ENCODE measurements at regions not wholly inside any gene's neighbourhood (a gene's known extent, or its start where the extent isn't known, plus 50 kb on each side); places are given as distances from the start of the nearest gene placed in this dataset.

- TF ChIP-seq, protein P1, sequence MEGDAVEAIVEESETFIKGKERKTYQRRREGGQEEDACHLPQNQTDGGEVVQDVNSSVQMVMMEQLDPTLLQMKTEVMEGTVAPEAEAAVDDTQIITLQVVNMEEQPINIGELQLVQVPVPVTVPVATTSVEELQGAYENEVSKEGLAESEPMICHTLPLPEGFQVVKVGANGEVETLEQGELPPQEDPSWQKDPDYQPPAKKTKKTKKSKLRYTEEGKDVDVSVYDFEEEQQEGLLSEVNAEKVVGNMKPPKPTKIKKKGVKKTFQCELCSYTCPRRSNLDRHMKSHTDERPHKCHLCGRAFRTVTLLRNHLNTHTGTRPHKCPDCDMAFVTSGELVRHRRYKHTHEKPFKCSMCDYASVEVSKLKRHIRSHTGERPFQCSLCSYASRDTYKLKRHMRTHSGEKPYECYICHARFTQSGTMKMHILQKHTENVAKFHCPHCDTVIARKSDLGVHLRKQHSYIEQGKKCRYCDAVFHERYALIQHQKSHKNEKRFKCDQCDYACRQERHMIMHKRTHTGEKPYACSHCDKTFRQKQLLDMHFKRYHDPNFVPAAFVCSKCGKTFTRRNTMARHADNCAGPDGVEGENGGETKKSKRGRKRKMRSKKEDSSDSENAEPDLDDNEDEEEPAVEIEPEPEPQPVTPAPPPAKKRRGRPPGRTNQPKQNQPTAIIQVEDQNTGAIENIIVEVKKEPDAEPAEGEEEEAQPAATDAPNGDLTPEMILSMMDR (IDR thresholded peaks at IDR 0.05), result no peak
- TF ChIP-seq POLR2A (IDR thresholded peaks at IDR 0.05) (no peak), EP300 (IDR thresholded peaks at IDR 0.05) (no peak)
Observed at GRCh38 chrX:30995705-30996104, 76.1 kb downstream of the FTHL17 start.

Measured in ovary (tissue), 3 donors.